ENCODE measurements at regions not wholly inside any gene's neighbourhood (a gene's known extent, or its start where the extent isn't known, plus 50 kb on each side); places are given as distances from the start of the nearest gene placed in this dataset.
A peak's percentile ranks its signal among the peaks of the same experiment; 100 is the strongest.

DNA sequence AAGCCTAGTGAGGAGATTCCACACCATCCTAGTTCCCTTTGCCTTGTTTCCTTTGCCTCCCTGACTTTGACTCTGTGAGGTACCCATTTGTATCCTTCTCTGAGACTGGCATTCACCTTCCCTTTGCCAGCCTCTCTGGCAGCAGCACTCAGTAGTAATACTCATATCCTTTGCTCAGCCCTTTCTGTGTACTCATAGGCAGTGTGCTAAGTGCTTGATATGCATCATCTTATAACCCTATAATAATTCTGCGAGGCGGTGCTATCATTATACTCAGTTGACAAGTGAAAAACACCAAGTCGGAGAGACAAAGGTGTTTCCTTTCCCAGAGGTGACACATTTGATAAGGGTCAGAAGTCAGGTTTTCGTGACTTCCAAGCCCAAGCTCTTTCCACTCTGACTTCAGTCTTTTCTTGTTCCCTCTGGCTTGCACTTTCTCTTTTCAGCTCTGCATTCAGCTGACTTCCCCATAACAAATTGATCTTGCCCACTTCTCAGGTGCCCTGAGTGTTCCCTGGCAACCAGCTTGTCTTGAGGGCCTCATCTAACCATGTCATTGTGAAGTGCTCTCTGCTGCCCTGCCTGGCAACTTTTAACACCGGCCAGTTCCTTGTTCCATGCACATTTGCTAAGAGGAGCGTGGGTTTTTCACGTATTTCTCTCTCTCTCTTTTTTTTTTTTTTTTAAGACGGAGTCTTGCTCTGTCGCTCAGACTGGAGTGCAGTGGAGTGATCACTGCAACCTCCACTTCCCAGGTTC lies 94.5 kb upstream of the UPP2 start:
- DNase-seq = no peak

DNA sequence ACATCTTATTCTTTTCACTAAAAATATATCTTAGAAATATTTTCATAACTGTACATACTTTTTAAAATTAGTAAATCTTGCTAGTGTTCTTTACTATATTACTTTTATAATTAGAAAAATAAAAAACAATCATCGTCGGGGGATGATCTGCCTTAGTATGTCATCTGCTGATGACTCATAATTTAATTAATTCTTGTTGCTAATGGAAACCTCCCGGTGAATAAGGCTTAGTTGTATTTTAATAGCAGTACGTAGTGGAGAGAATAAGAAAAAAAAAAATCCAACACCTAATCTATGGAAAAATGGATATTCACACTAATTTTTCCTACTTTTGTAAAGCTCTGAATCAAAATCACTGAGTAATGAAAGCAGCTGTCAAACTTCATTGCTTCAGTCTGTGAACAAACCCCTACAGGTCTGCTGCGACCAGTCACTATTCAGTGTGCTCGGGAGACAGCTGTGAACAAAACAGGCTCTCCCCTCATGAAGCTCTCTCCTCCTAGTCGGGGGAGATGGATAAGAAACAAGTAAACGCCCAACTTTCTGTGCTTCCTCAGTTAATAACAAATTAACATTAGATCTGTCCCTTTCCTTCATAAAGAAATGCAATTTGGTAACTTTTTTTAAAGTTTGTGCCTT lies 97.4 kb upstream of the UPP2 start:
- DNase-seq = no peak

DNA sequence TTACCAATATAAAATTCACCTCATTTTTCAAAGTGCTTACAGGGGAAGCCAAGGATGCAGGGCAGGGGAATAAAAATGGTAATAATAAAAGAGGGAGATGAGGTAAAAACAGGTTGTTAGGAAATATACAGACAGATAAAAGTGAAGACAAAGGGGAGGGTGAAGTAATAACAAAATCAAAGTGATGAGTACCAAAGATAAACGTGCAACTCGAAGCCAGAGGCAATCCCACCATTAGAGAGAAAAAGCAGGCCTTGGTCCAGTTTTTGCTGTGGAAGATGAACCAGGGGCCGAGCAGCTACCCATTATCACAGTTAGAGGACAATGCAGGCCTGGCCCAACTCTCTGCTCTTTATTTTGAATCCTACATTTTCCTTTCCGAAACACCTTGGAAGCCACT lies 99.6 kb upstream of the UPP2 start:
- DNase-seq = no peak

DNA sequence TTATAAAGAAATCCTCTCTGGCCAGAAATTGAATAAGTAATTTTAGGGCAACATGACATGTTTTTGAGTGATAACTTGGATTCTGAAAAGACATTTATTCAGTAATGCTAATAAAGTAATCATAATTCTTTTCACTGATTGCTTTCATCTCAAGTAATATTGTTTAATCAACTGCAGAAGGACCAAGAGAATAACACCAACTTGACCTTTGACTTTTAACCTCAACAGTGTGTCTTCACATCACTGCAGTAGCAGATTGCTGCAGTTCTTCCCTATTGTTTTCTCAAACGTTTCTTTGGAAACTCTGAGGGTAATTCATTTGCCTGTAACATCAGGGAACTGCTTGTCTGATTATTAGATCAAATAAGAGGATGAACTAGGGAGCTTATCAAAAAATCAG lies 104.9 kb upstream of the UPP2 start:
- no peak for DNase-seq

DNA sequence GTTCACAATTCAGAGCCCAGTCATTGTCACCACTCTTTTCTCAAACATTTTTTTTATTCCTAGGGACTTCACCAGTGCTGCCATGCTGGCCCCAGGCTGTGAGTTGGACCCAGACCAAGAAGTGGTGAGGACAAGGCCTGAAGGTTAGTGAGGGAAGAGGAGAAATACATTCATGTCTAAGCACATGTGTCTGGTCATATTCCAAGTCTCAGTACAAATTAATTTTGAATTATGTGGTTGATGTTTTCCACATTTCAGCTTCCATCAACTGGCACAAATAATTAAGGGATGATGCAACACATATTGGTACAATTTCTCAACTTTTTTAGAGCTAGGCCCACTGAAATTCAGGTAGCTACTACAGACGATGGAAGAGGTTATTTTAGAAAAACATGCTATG lies 106.6 kb upstream of the UPP2 start:
- no peak for DNase-seq

DNA sequence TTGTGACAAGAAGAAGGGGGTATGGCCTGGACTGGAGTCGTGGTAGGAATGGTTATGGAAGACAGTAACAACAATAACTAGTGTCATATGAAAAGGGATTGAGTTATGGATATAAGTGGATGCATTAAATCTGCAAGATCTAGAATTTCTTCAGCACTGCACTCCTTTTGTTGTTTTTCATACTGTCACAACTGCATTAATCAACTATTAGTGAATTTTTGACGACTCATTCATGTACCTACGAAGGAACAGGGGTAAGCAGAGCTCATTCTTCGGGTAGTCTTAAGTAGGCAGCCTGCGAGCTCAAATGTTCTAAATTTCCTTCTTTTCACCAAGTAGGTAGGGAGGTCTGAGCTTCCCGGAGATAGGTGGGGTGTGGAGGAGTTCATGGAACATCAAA lies 109.7 kb upstream of the UPP2 start:
- DNase-seq = no peak

DNA sequence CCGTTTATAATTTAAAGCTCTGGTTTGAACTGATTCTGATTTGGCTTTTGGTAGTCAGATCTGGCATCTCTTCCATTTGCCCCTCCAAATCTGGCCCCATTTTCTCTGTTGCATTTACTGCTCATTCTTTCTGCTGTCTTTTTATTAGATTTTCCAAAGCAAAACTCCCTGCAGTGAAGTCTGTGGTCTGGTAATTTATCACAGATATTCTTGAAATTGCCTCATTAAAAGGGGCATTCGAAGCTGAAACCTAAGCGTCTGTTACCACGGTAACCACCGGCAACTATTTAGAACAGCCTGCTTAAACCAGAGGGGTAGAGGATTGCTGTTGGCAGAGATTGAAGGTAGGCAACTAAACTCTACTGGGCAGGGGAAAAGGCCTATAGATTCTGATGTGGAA lies 111.5 kb upstream of the UPP2 start:
- DNase-seq = peak; percentile 44

DNA sequence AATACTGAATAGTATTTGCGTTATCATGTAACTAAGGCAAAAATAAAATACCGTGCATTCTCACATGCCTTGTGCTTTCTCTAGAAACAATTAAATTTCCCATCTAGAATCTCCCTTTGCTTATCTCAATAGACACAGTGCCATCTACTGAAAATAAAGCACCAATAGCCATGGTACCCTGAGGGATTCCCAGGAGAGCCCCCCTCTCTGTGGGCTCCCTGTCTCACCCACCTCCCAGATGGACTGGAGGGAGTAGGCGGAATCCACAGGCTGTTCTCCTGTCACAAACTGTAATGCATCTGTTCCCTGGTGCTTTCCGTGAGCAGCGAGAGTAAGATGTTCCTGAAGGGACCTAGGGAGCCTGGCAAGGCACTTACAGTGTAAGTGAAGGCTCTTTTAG lies 112.4 kb upstream of the UPP2 start:
- no peak for DNase-seq

DNA sequence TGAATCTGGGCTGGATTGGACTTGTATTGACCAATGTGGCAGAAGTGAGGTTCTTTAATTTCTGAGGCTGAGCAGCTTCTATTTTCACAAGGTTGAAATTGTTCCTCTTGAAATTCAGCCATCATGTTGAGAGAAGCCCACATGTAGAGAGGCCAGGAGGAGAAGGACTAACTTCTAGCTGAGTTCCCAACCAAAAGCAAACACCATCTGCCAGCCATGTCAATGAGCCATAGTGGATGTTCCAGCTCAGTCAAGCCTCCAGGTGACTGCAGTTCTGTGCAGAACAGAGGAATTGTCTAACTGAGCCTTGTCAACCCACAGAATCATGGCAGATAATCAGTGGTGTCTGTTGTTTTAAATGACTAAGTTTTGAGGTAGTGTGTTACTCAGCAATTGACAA lies 110.6 kb upstream of the ACVR1 start:
- DNase-seq = no peak

DNA sequence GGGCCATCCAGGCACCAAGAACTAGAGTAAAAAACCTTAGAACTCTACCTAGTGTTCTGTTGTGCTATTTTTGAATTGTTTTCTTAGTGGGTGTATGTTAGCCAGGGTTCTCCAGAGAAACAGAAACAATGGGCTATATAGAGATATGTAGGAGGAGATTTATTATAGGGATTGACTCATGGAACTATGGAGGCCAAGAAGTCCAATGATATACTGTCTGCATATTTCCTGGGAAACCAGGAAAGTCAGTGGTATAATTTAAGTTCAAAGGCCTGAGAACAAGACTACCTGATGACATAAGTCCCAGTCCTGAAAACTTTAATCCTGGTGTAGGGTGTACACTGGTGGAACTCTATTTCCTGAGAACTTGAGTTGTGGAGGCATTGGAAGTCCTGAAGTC lies 108.7 kb upstream of the ACVR1 start:
- DNase-seq = no peak

DNA sequence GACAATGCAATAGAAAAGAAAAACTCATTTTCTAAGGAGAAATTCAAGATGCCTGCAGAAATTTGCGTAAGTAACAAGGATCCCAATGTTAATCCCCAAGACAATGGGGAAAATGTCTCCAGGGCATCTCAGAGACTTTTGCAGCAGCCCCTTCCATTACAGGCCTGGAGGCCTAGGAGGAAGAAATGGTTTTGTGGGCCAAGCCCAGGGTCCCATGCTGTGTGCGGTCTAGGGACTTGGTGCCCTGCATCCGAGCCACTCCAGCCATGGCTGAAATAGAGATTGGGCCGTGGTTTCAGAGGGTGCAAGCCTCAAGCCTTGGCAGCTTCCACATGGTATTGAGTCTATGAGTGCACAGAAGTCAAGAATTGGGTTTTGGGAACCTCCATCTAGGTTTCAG lies 103.9 kb upstream of the ACVR1 start:
- DNase-seq = no peak

DNA sequence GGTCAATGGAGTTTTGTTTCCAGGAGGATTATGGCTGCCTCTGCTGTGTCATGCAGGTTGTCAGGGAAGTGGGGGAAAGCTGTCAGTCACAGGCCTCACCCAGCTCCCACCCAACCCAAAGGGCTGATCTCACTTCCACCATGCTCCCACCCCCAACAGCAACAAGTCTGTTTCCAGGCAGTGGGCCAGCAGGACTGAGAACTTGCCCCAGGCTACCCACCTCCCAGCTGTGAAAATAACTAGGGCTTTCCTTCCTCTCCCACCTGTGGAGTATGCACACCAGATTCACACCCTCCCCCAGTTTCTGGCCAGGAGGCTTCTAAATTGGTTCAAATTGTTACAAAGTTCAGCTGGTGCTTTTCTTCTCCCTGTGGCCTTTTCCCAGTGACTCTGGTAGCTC lies 95.6 kb upstream of the ACVR1 start:
- peak; percentile 91 for DNase-seq

DNA sequence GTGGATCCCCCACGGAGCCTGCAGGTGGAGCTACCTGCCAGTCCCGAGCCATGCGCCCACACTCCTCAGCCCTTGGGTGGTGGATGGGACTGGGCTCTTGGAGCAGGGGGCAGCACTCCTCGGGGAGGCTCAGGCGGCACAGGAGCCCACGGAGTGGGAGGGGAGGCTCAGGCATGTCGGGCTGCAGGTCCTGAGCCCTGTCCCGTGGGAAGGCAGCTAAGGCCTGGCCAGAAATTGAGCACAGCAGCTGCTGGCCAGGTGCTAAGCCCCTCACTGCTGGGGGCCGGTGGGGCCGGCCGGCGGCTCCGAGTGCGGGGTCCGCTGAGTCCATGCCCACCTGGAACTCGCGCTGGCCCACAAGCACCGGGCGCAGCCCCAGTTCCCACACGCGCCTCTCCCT lies 91.7 kb upstream of the ACVR1 start:
- no peak for DNase-seq

DNA sequence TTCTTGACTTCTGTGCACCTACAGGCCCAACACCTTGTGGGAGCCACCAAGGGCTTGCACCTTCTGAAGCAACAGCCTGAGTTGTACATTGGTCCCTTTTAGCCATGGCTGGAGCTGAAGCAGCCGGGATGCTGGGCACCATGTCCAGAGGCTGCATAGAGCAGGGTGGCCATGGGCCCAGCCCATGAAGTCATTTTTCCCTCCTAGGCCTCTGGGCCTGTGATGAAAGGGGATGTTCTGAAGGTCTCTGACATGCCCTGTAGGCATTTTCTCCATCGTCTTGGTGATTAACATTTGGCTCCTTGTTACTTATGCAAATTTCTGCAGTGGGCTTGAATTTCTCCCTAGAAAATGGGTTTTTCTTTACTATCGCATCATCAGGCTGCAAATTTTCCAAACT lies 83.1 kb upstream of the ACVR1 start:
- DNase-seq = no peak

DNA sequence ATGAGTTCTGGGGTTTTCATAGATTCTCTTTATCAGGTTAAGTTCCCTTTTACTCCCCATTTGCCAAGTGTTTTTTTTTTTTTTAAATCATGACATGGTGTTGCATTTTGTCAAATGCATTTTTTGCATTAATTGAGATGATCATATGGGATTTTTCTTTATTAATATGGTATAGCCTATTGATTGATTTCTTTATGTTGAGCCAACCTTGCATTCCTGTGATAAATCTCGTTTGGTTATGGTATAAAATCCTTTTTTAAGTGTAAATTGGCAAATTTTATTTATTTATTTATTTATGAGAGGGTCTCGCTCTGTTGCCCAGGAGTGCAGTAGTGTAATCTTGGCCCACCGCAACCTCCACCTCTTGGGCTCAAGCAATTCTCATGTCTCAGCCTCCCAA lies 81.5 kb upstream of the ACVR1 start:
- no peak for DNase-seq

DNA sequence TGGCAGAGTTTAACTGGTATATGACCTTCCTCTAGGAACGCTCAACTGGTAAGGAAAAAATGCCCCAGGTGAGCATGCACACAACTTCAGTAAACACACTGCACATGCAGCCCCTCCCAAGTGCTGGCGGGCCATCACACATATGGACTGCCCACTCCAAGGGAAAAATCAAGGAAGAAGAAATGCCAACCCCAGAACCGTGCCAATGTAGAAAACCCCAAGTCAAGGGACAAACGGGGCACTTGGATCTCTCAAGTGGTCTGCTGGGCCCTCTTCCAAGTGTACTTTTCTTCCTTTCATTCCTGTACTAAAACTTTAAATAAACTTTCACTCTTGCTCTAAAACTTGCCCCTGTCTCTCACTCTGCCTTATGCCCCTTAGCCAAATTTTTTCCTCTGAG lies 76.4 kb upstream of the ACVR1 start:
- no peak for DNase-seq

DNA sequence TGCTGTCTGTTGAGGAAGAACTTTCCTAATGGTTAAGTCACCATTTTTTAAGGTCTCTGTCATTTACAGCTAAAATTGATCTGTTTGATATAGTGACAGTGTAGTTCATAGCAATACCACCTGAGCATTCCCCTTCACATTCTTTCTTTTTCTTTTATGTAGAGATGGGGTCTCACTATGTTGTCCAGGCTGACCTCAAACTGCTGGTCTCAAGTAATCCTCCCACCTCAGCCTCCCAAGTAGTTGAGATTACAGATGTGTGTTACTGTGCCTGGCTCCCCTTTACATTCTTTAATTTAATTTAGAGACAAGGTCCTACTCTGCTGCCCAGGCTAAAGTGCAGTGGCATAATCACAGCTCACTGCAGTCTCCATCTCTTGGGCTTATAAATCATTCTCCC lies 72.7 kb upstream of the ACVR1 start:
- DNase-seq = no peak

DNA sequence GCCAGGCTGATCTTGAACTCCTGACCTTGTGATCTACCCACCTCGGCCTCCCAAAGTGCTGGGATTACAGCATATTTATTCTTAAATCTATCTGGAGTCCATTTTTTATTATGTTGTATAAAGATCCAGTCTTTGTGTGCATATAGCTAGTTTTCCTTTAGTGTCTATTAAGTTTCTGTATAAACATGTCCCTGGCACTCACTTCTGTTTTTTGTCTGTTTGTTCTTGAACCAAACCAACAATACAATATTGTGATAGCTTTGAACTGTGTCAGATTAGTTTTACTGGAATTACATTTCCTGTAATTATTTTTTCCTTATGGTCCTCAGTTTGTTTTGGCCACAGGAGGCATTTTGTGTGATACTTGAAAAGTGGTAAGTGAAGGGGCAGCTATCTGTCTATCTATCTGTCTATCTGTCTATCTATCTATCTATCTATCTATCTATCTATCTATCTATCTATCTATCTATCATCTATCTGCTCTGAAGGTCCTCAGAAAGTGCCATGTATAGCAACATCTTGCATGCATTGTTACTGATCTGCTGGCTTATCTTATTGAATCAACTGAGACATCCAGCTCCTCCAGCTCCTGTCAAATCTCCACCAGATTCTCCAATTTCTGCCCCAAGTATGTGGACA lies 70.9 kb upstream of the ACVR1 start:
- peak; percentile 26 for DNase-seq

DNA sequence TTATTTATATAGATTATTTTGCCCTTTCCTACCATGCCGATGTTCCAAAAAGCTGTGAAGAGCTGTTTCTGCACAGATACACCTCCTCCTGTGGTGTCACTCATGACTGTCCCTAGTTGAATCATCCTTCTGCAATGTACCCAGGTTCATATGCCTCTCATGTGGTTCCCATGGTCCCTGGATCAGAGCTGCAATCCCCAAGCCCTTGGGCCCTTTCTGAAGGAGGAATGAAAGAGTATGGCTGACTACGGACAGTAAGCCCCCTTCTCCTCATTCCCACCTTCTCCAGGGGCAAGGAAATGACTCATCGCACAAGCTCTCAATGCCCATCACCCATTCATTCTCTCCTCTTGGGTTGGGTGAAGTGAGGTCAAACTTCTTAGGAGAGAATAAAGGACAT lies 63.9 kb upstream of the ACVR1 start:
- no peak for DNase-seq

DNA sequence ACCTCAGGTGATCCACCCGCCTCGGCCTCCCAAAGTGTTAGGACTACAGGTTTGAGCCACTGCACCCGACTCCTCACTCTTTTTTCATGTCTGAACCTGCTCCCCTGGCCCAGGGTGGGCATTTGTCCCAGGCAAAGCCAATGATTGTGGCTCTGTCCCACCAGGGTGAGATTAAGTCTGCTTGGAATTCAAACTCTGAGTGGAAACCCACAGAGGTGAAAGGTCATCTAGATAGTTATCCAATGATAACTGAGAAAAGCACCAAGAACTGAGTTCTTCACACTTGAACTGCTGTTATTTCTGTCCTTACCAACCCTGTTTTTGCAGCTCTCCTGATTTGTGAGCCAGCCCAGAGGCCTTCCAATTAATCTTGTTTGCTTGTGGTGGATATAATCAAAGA lies 62.4 kb upstream of the ACVR1 start:
- DNase-seq = no peak

DNA sequence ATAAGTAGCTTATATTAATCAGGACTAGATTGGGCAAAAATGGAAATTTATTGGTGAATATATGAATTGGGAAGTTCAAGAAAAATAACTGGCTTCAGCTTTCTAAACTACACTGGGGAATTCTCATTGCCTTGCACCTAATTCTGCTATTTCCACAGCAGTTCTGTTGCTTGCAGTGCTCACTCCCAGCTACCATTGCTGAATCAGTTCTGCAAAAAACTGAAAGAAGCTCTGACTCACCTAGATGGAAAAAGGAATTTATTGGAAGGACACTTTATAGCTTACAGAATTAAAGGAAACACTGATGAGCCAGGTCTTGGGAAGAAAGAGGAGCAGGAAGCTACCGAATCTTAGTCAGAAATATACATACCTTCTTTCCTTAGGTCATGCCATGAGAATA lies 60.3 kb upstream of the ACVR1 start:
- DNase-seq = no peak

DNA sequence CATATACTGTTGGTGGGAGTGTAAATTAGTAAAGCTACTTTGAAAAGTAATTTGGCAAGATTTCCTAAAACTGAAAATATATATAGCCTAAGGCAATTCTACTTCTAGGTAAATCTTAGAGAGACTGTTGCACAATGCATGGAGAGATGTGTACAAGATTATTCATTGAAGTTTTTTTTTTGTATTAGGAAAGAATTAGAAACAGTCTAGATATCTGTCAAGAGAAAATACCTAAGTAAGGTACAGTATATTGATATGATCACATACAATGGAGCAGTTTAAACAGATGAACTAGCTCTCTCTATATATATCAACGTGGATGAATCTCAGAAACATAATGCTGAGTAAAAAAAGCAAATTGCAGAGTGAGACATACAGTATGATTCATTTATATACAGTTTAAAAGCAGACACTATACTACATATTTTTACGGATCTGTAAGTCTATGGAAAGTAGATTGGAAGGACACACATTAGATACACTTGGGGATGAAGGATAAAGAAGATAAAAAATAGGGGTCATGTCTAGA lies 59.3 kb upstream of the ACVR1 start:
- DNase-seq = no peak

DNA sequence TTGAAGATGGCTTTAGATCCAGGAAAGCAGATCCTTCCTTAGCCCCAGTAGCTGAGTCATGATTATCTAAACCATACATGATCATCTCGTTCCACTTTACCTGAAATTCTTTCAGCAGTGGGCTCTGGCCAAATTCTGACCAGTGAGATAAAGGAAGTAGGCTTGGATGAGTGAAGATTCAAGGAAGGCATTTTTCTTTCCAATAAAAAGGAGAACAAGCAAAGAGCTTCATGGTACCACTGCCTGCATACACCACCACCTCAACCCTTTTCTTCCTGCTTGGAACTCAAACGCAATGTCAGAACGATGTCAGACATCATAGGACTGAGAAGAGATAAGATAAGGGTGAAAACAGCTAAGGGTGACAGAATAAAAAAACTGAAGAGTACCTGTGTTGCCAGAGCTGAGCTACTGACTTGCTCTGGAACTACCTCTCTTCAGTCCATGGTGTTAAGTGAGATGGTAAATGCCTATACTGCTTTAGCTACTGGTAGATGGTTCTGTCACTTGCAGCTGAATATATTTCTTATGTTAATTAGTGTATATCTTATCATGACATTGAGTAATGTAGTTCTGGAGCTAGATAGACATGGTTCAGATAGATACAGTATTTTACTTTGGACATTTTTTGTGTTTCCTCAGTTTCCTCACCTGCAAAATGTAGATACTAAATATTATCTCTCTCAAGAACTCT lies 58.7 kb upstream of the ACVR1 start:
- no peak for DNase-seq
